HCT116 (cell line): ENCODE measurements at regions not wholly inside any gene's neighbourhood (a gene's known extent, or its start where the extent isn't known, plus 50 kb on each side); places are given as distances from the start of the nearest gene placed in this dataset.

ENCODE experiments used
- POLR2A ChIP-seq: IDR thresholded peaks from 2 replicates; pipeline ENCODE4 v1.7.0; 2011; ENCODE audit warnings: borderline replicate concordance; ENCODE audit not compliant: insufficient read depth, insufficient read length; ENCODE audit errors: extremely low read depth
- TF ChIP-seq, protein P1 (sequence below), 3 experiments: fragments of 200-600 bp in 1 of 3; sonication (generic) in 1 of 3; IDR thresholded peaks in 2 of 3; conservative IDR thresholded peaks in 1 of 3; 2 replicates each; pipeline ENCODE4 v1.5.1; 2012 to 2017; ENCODE audit warnings: low read depth in 2 of 3, low read length in 2 of 3, antibody characterized with exemption in 1 of 3, borderline replicate concordance in 1 of 3, control low read depth in 1 of 3, mild to moderate bottlenecking in 1 of 3, mixed read lengths in 1 of 3, mixed run types in 1 of 3, moderate library complexity in 1 of 3; ENCODE audit not compliant: insufficient read depth in 1 of 3

DNA sequence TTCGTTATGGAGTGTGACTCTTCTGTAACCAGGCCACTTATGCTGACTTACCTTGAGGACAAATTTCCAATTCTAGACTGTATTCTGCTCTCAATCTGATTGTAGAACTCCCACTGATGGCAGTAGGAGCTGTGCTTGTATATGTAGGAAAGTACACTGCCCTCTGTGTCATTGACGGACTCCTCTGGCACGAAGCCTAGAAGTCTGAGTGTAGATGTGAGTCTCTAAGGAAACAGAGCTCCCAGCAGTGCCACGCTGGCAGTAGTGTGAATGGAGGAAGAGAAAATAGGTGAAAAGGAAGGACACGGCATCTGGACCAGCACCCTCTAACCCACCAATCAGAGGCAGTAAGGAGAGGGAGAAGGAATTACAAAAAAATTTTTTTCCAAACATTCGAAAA lies 130.4 kb upstream of the ADGRL2 start:
- TF ChIP-seq, protein P1, sequence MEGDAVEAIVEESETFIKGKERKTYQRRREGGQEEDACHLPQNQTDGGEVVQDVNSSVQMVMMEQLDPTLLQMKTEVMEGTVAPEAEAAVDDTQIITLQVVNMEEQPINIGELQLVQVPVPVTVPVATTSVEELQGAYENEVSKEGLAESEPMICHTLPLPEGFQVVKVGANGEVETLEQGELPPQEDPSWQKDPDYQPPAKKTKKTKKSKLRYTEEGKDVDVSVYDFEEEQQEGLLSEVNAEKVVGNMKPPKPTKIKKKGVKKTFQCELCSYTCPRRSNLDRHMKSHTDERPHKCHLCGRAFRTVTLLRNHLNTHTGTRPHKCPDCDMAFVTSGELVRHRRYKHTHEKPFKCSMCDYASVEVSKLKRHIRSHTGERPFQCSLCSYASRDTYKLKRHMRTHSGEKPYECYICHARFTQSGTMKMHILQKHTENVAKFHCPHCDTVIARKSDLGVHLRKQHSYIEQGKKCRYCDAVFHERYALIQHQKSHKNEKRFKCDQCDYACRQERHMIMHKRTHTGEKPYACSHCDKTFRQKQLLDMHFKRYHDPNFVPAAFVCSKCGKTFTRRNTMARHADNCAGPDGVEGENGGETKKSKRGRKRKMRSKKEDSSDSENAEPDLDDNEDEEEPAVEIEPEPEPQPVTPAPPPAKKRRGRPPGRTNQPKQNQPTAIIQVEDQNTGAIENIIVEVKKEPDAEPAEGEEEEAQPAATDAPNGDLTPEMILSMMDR (IDR thresholded peaks at IDR 0.05 in 2 of 3, conservative IDR thresholded peaks at IDR 0.05 in 1 of 3; ENCODE audit: borderline replicate concordance in 1 of 3, insufficient read depth in 1 of 3, low read depth in 2 of 3, low read length in 2 of 3), result no peak
- no peak for TF ChIP-seq POLR2A
